Putamen (tissue), 1 donor: ENCODE measurements at regions not wholly inside any gene's neighbourhood (a gene's known extent, or its start where the extent isn't known, plus 50 kb on each side); places are given as distances from the start of the nearest gene placed in this dataset.

Experiments
- DNase-seq: peaks from one replicate; pipeline ENCODE4 v3.0.0-alpha.2; 2016; ENCODE audit warnings: low spot score

DNA sequence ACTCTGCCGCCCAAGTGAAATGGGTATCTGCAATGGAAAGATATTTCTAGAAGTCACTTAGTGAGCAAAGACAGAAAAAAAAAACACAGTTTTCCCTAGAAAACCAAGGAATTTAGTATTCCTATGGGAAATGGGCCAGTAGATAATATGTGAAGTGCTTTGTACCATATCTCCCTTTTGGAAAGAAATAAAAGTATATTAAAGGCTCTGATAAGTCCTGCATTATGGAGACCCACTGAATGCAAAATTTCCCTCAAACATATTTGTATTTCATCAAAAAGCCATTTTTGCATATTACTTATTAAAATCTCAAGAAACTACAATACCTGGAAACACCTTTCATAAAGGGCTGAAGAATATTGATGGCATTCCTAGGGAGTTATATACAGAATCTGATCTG is 51.6 kb upstream of the DYNLRB2 start:
- DNase-seq: no peak

DNA sequence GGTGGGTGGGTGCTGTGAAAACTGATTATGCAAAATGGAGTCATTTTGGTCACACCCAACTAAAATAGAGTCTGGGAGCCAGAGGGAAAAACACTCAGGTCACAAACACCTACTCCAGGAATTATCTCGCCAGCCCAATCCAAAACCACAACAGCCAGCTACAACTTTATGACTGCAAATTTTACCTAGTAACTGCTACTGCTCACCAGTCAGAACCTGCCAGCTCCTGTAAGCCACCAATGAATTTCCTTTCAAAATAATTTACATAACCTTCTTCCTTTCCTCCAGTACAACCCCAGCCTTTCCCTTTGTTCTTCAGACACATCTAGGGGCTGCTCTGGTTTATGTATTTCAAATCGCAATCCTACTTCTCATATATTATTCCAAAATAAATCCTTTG is 52.6 kb upstream of the DYNLRB2 start:
- no peak for DNase-seq

DNA sequence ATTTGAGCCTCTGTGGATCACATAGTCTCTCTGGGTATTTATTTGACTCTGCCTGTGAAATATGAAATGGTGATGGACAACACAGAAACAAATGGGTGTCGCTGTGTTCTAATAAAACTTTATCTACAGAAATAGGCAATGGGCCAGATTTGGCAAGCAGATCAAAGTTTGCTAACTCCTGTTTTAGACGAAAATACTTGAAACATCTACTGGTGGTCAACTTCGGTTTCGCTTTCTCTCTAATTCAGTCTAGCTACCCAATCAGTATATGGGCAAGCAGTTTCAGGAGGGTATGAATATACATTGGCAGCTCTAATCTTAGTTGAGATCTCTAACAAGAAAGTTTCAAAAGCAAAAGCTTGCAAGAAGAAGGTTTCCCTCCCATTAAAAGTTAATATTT is 60.1 kb upstream of the DYNLRB2 start:
- no peak for DNase-seq

DNA sequence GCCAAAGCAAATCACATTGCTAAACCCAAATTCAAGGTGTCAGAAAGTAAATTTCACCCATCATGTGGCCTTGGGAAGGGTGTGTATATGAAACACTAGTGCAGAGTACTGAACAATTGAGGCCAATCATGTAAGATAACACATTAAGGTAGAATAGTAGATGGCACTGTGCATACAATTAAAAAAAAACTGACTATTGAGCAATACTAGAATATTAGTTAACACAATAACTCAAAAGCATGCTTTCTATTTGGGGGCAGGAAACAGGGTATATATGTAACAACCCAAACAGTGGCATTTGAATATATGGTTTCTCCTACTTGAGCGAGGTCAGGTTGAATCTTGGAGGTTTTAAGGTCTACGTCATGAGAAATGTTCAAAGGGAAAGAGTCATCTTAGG is 63.0 kb upstream of the DYNLRB2 start:
- DNase-seq: no peak

DNA sequence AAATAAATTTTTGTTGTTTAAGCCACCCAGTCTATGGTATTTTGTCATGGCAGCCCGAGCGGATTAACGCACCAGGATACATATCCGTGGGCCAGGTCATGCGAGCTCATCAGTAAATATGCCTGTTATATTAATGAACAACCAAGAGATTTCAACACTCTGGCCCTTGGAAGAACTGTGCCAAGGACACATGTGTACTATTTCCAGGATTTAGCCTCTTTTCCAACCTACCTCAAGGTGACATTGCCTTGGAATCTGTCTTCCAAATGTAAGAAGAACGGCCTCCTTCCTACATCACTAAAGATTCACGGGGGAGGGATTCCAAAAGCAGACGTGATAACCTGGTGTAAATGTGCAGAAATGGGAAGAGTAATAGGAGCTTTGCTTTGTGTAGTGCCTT is 72.8 kb upstream of the DYNLRB2 start:
- DNase-seq: no peak

DNA sequence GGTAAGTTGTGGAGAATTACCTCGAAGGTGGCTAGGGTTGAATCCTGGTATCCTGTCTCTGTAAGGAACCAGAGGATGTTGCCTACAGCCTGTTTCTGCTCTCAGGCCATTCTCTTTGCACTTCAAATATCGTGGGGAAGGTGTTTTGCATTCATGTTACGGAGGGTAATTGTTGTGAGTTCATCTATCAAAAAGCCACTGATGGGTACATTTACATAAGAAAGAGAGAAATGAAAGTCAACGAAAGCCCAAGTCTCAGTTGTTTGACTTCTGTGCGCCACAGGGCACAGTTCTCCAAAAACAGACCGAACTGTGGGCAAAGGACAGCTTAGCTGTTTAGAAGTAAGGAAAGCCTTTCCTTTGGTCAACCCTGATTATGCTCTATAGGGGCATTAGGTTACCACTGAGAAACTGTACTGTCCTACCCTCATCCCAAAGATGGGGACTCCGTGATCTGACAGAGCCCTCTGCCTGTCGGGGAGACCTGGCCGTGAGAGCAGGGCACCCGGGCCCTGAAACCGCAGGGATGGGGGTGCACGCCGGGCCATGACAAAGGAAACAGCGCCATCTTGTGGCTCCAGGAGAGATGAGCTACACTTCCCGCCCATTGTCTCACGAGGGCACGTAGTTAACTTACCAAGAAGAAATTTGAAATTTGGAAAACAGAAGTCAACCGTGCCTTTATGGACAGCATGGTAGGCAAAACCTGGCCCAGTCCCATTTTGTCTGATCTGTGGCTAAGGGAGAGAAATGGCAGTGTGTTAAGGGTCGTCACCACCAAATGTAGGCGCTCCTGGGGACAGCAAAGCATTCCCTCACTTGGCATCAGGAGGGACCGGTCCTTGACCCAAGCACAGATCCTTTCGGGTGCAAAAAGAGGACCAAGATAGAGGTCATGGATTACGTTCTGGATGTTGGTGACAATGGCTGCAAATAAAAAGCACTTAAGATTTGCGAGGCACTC is 74.5 kb upstream of the DYNLRB2 start:
- peak; percentile 34 for DNase-seq

DNA sequence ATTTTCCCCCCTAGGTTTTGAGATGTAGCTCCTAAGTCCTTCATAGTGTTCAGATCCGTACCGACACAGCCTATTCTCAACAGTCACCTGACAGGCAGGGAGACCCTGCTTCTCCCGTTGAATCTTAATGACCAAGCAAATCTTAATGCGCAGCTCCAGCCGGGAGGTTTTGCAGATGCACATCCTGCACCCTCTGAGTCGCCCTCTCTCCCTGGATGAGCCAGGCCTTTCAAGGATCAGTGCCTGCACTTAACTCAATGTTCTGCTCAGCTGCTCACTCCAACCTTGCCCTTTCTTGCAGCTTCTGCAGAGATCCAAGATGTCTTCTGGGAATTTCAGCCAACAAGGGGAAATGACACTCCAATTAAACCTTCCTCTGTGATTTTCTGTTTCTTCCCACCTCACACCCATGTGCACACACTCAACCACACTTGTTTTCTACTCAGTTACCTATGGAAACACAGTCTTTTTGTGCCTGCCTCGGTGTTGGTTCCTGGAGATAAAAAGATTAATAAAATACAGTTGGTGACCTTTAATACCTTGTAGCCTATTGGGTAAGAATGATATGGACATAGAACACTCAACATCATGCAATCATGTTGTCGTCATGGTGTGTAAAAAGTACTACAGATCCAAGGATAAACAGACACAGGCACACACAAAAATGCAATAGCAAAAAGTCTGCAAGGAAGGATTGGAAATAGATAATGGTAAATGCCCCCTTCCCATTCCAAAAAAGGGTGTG is 76.9 kb upstream of the DYNLRB2 start:
- DNase-seq: no peak

DNA sequence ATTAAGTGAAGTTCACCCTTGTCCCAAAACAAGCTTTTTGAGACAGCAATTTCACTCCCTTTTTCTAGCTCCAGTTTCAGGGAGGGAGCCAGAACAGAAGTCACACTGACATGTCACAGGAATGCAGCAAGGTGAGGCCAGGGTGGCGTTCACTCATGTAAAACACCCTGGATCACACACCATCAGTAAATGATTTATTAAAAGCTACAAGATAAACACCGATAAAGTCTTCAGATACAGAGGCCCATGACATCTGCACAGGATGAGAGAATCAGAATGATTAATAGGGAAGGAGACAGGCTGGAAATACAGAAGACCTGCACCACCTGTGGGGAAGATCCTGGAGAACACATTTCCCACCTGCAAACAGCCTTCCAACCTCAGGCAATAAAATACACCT is 77.5 kb upstream of the DYNLRB2 start:
- DNase-seq: no peak

DNA sequence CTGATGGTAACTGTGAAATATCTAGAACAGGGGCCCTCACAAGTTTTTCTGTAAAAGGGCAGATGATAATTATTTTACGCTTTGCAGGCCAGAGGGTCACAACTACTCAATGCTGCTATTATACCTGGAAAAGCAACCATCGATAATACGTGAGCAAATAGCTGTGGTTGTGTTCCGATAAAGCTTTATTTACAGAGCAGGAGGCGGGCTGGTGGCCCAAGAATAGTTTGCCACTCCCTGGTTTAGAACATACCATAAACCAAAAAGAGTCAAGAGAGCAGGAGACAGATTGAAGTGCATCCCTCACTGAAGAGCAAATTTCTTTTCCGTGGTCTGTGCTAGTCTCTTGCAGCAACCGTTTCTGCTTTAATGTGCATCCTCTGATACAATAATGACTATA is 77.9 kb upstream of the DYNLRB2 start:
- no peak for DNase-seq

DNA sequence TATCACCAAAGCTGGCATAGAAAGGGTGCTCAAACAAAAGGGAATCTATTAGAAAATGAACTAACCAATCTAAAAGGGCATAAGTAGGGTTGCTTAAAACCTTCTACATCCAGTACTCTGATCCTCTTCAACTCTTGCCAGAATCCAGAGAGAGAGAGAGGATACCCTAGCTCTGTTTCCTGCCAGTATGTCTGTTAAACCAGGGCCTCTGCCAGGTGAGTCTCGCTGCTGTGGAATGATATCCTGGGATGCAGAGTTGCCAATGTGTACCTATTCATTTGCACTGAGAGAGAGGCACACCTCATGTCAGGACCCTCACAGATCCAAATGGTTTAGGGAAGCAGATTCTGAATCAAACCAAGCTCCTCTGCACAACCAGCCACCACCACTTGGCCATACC is 79.8 kb upstream of the DYNLRB2 start:
- no peak for DNase-seq

DNA sequence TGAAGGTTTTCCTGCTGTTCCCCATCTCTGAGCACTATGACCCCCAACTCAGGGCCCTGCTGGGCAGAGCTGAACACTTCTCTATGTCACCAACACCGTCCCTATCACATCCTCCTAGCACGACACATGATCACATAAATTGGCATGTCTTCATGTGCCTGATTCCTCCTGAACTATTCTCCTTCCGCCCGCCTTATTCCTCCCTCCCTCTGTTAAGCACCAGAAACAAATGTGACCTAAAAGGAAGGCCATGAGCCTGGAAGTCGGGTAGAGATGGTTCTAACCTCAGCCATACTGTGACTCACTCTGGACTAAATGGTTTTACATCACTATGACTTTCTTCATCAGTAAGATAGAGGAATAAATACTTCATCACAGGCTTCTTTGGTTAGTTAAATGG is 80.8 kb upstream of the DYNLRB2 start:
- DNase-seq: no peak

DNA sequence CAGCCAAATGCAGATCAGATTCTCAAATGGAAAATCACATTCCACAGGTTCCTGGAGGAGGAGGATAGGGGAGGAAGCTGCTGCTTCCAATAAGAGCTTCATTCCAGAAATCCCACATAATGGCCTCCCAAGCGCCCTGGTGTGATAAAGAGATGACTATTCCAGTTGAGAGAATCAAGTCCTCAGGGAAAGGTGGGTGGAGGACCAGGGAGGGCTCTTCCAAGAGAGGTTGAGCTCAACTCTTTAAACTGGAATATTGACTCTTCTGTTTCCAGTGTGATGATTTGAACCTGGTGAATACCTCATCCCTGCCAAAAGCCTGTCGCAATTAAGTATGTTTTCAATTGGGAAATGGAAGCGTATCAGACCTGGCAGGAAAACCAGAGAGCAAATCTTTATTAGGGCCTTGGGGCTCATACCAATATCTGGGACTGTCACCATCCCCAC is 81.4 kb upstream of the DYNLRB2 start:
- no peak for DNase-seq

DNA sequence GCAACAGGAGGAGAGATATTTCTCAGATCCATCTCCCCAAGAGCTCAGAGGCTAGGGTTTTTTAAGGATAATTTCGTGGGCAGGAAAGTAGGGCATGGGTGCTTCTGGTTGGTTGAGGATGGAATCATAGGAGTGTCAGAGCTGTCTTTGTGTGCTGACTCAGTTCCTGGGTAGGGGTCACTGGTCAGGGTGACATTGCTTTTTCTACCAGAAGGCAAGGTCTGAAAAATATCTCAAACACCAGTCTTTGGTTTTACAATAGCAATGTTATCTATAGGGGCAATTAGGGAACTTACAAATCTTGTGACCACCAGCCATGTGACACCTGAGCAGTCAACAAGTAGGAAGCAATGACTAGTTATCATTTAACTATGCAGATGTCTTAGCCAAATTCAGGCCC is 82.9 kb upstream of the DYNLRB2 start:
- no peak for DNase-seq

DNA sequence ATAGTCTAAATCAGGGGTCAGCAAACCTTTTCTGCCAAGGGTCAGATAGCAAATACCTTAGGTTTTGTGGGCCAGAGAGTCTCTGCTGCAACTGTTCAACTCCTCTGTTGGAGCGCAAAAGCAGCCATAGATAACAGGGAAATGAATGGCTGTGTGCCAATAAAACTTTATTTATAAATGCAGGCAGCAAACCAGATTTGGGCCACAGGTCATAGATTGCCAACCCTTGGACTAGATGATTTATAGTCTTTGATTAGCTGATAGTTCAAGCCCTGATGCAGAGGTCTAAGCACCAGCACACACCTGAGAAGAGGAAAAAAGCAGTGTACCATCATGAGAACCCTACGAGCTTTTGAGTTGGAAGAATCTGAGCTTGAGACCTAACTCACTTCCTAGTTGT is 86.0 kb upstream of the DYNLRB2 start:
- no peak for DNase-seq

DNA sequence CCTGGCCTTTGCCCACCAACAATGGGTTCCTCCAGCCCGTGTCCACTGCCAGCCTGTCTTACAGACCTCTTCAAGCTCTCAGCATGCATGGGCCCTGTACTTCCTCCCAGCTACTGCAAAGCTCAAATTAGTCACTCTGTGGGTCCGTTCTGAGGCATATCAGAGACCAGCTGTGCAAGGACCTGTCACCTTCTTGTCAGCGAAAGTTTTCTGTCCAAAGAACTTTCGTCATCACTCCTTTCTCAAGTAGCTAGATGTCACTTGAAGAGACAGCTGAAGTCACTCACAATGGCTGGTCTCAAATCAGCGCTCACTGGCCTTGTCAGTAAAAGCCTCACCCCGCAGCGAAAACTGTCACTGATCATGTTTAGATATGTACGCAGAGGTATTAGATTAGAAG is 91.4 kb upstream of the DYNLRB2 start:
- DNase-seq: no peak

DNA sequence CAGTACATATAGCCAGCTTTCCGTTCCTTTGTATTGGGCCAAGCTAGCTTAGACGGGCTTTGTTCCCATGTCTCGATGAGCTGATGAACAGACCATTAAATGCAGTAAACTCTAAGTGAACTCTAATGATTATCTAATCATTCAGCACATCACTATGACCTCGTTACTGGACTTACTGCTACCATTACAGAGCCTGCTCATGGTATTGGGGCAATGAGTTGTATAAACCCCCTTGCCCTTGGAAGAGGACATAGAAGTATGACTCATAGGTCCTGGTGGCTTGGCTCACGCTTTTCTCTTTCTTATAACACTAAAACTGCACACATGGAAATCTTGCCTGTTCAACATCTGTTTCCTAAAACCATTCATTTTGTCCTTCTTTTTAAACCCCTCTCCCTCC is 93.6 kb upstream of the DYNLRB2 start:
- no peak for DNase-seq

DNA sequence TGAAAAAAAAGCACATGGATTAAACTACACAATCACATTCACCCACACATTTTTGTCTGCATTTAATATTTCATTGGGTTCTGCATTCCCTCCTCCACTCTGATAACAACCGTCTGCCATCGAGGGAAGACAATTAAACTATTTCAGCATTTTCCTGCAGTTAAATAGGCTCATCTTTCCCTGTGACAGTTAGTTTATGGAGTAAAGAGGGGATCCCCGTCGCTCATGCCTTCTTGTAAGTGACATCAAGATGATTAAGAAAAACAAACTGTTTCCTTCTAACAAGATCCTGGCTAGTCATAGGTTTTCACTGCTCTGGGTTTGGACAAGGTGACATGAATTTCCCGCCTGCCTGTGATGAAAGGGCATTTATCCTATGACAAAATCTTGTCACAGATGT is 98.0 kb upstream of the DYNLRB2 start:
- peak; percentile 18 for DNase-seq

DNA sequence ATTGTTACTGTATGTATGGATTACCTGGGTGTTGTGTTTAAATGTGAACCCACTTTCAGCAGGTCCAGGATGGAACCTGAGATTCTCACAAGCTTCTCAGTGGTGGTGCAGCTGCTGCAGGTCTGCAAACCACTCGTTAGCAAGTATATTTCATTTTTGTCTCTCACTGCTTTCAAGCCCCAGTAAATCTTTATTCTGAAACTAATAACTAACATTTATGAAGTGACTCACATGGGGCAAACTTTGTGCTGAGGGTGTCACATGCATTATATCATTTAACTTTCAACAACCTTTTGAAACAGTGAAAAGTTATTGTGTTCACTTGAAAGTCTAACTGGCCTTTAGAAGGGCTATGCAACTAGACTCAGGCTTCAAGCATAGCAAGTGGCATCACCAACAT is 98.9 kb upstream of the DYNLRB2 start:
- no peak for DNase-seq

DNA sequence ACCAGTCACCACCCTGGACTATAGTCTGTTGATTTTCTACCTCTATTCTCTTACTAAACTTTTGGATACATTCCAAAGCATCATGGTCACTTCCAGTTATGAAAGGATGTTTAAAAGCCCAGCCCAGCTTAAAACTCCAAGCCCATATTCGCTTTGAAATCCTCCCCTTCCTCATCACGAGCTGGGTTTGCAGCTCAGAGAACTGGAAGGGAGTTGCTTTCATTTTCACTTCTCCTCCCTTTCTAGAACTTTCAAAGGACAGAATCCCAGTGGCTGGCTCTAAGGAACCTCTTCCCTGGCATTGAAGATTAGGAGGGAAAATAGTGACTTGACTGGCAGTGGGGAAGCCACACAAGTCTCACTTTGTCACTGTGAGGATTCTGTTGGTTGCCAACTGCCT is 100.1 kb upstream of the DYNLRB2 start:
- no peak for DNase-seq

DNA sequence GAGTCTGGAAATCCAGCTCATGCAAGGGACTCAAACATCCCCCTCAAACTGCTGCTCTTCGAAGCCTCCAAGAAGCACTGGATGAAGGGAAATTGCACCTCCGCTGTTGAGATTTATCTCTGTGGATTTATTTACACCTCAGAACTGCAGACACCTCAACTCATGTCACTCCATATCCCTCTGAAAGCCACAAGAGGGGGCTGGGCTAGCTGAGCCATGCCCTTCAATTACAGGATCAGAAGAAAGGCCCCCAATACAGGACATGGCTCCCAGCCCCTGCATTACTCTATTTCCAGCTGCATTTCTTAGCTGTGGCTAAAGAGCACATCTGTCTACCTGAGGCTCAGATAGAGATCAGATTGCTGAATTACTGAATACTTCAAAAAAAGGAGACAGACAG is 103.1 kb upstream of the DYNLRB2 start:
- no peak for DNase-seq

DNA sequence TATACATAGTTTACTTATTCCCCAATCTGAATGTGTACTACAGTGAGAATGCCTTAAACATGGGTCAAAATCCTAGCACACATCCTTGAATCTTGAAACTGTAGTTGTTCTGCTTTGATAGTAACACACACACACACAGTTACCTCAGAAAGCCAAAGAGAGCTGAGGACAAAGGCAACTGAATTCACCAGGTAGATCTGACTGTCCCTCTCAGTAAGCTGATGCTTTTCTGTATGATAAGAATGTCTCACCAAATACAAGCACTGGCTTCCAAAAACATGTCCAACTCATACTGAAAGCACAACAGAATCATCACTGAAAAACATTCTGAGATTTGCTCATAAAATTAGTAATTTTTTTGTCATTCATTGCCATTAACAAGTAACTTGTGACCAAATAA is 104.3 kb upstream of the DYNLRB2 start:
- DNase-seq: no peak

DNA sequence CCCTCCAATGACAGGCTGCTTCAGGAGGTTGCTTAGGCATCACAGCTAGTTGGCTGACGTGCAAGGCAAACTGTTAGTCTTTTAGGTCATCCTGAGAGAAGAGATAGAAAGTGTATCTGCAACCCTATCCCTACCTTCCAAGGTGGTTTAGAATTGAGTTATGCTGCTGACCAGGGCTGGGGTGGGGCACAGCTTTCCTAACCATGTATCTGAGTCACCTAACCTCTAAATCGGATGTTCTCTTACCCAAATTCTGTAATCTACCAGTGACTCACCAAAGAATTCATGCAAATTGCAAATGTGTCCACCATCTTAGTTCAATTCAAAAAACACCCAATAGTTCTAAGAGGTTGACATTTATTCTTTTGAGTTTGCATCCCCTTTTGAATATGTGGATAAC is 107.2 kb upstream of the DYNLRB2 start:
- no peak for DNase-seq

DNA sequence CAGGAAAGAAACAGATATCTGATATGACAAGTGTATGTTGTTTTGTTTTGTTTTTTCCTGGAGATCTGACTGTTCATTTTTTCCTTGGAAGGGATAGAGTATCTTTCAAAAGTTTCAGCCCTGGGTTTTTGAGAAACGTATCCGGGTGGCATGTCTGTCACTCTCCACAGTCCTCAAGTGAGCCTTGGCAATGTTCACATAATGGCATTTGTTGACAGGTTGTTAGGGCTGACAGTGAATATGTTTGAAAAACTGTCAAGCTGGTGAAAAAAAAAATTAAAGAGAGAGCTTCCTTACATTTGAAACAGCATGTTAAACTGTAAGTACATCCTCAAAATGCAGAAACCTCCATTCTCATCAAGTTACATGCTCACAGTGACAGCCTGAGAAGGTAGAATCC is 113.0 kb upstream of the DYNLRB2 start:
- no peak for DNase-seq
